Transverse colon (tissue), 4 donors: ENCODE measurements at regions not wholly inside any gene's neighbourhood (a gene's known extent, or its start where the extent isn't known, plus 50 kb on each side); places are given as distances from the start of the nearest gene placed in this dataset.

Source experiments
- CTCF ChIP-seq, 5 experiments: fragments of 200-600 bp in 3 of 5; fragments of 450-650 bp in 2 of 5; sonication (generic) in 3 of 5; IDR thresholded peaks; 1 replicate in 2 of 5; 2 replicates in 3 of 5; pipeline ENCODE4 v1.5.1; 2016 to 2017; ENCODE audit warnings: antibody characterized with exemption in 5 of 5, inconsistent platforms in 3 of 5, mild to moderate bottlenecking in 2 of 5, moderate library complexity in 1 of 5
- EP300 ChIP-seq: sonication (generic); formaldehyde crosslinking; IDR thresholded peaks from one replicate; pipeline ENCODE4 v1.6.1; 2017; ENCODE audit warnings: antibody characterized with exemption, low read depth
- POLR2A ChIP-seq: fragments of 450-650 bp; IDR thresholded peaks from one replicate; pipeline ENCODE4 v1.6.1; 2016; ENCODE audit warnings: antibody characterized with exemption, mild to moderate bottlenecking, moderate library complexity
- POLR2AphosphoS5 ChIP-seq, 3 donors: sonication (generic); formaldehyde crosslinking; IDR thresholded peaks; one replicate each; pipeline ENCODE4 v1.6.1; 2016; ENCODE audit warnings: antibody characterized with exemption in 3 of 3

- TF ChIP-seq POLR2A (no peak), EP300 (no peak), CTCF (IDR thresholded peaks at IDR 0.05) (no peak), POLR2AphosphoS5 (IDR thresholded peaks at IDR 0.05) (no peak)
These were observed 466.4 kb downstream of the MN1 start for GRCh38 chr22:27335102-27335660.
